H1 (cell line): ENCODE measurements at regions not wholly inside any gene's neighbourhood (a gene's known extent, or its start where the extent isn't known, plus 50 kb on each side); places are given as distances from the start of the nearest gene placed in this dataset.

Experiments
- ASH2L ChIP-seq: fragments of 200-600, 300-600 bp; sonication (generic); IDR thresholded peaks from one replicate; pipeline ENCODE4 v1.7.1; 2017; ENCODE audit warnings: low read length
- BCL11A ChIP-seq, 2 experiments: IDR thresholded peaks; one replicate each; pipeline ENCODE4 v1.6.1; 2011; ENCODE audit warnings: low read depth in 2 of 2, low read length in 2 of 2, mild to moderate bottlenecking in 2 of 2
- RNF2 ChIP-seq: fragments of 200-900, 300-1000 bp; sonication (generic); IDR thresholded peaks from 2 replicates; pipeline ENCODE4 v1.7.1; 2016; ENCODE audit warnings: borderline replicate concordance, low read depth, mild to moderate bottlenecking, antibody characterized with exemption, low read length; ENCODE audit not compliant: poor library complexity, severe bottlenecking; ENCODE audit errors: missing control alignments

GRCh38 chr13:71214357-71214756, 652.6 kb downstream of the DACH1 start (continued):
- TF ChIP-seq RNF2 (no peak), BCL11A (IDR thresholded peaks at IDR 0.05; ENCODE audit: low read depth in 2 of 2, low read length in 2 of 2) (no peak), ASH2L (no peak)
